ENCODE measurements at regions not wholly inside any gene's neighbourhood (a gene's known extent, or its start where the extent isn't known, plus 50 kb on each side); places are given as distances from the start of the nearest gene placed in this dataset.

GRCh38 chr20:24321973-24322372 is 147.5 kb upstream of the SYNDIG1 start:
- TF ChIP-seq POLR2AphosphoS5 (IDR thresholded peaks at IDR 0.05) (no peak), CTCF (IDR thresholded peaks at IDR 0.05) (no peak), EP300 (IDR thresholded peaks at IDR 0.05) (no peak), POLR2A (IDR thresholded peaks at IDR 0.05) (no peak)

Measured in gastroesophageal sphincter (tissue), 3 donors.